GM19467 (cell line): ENCODE measurements at regions not wholly inside any gene's neighbourhood (a gene's known extent, or its start where the extent isn't known, plus 50 kb on each side); places are given as distances from the start of the nearest gene placed in this dataset.
"Not testable (repeated sequence)": the region's sequence is repeated elsewhere in the genome, so short reads cannot be mapped to it uniquely, and the experiment has no call there.

Experiments used
- ATAC-seq: cut with Tn5 transposase; IDR thresholded peaks from one replicate; pipeline ENCODE4 v1.9.1; 2021; ENCODE audit warnings: mild to moderate bottlenecking, moderate library complexity; ENCODE audit not compliant: unreplicated experiment

DNA sequence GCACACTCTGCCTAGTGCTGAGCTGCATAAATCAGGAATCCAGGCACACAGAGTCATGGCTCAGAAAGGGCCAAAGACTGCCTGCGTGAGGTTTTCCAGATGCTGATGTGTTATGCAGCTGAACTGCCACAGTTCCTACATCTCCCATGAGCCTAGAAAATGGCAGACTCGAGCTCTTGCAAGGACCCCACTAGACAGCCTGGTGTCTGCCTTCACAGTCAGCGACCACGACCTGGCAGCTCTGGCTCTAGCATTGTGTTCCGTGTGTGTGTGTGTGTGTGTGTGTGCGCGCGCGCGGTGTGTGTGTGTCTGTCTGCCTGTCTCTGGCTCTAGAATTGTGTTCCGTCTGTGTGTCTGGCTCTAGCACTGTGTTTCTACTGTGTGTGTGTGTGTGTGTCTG lies 203.6 kb upstream of the AGTR2 start:
- no peak for ATAC-seq

DNA sequence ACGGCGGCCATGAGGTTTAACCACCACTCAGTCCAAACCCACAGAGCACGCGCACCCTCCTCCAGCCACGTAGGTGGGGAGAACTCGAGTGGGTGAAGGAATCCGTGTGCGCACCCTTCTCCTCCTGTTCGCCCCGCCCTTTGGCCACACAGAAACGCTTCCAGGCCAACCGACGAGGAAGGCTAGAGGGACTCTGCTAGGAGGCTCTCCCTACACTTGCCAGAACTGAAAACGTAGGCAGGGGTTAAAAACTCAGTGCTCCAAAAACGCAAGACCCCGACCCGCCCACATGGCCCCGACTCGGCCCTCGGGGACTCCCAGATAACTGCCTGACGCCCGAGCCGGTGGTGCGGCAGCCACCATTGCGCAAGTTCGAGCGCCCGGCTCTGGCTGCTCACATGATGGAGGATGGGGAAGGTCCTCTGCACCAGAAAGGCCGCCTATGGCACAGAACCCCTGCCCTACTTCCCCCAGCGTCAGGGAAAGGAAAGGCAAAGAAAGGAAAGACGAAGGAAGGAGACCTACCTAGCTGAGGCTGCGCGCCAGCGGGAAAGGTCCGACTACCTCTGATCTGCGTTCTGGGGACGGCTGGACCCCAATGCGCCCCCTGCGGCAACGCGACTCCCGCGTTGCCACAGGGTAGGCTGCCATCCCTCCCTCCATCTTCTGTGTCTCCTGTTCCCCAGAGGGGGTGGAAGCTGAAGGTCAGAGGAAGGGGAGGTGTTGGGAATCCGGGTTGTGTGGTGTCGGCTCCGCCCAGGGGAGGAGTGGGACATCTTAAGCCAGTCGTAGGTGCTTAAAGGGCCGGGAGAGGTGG lies 201.9 kb upstream of the AGTR2 start:
- ATAC-seq, result peak; percentile 64

DNA sequence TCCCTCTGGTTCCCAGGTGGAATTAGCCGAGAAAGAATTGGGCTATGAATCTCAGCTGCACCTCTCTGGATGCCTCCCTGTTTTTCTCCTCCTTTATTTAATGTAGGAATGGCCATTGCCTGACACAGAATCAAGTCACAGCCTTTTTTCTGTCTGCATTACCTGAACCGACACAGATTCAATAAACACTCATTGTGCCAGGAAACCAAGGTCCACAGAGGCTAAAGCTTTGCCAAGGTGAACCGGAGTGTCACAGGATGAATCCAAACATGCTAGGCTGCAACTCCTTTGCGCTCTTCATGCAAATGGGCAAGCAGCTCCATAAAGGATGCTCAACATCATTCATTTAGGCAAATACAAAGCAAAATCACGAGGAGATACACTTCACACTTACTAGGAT lies 199.8 kb upstream of the AGTR2 start:
- ATAC-seq, result no peak

DNA sequence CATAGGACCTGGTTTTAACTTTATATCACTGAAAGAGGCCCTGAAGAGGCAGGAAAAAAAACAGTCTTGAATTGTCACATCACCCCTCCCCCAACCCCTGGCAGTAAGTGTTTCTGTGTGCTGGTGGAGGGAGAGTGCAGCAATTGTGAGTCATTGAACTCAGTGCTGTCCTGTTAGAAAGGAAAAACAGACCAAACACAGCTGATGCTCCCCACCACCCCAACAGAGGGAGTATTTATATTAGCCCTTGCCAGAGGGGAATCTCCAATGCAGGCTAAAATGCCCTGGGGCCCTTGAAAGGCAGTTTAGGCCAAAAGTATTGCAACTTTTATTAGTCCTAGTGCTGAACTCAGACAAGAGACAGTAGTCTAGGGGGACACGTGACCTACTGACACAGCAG lies 197.8 kb upstream of the AGTR2 start:
- no peak for ATAC-seq

DNA sequence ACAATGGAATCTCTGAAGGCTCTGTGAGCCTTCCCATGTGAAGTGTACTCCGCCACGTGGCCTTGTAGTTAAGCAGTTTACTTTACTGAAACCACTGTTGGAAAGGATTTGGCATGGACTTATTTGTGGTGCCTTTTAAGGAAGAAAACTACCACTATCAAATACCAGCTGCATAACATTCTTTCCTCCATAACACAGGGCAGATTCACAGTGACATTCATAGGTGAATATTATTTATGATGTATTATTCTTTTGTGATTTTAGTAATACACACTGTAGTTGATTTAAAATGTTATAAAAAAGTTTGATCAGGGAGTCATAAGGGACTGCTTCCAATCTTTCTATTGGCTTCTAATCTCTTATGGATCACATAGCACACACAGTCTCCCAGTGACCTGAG lies 192.5 kb upstream of the AGTR2 start:
- ATAC-seq, result no peak

DNA sequence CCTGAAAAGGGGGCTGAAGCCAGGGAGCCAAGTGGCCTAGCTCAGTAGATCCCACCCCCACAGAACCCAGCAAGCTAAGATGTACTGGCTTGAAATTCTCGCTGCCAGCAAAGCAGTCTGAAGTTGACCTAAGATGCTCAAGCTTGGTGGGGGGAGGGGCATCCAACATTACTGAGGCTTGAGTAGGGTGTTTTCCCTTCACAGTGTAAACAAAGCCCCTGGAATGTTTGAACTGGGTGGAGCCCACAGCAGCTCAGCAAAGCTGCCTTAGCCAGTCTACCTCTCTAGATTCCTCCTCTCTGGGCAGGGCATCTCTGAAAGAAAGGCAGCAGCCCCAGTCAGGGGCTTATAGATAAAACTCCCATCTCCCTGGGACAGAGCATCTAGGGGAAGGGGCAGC lies 187.4 kb upstream of the AGTR2 start:
- not testable (repeated sequence) for ATAC-seq

DNA sequence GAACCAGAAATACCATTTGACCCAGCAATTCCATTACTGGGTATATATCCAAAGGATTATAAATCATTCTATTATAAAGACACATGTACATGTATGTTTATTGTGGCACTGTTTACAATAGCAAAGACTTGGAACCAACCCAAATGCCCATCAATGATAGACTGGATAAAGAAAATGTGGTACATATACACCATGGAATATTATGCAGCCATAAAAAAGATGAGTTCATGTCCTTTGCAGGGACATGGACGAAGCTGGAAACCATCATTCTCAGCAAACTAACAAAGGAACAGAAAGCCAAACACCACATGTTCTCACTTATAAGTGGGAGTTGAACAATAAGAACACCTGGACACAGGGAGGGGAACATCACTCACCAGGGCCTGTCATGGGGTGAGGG lies 183.1 kb upstream of the AGTR2 start:
- not testable (repeated sequence) for ATAC-seq

DNA sequence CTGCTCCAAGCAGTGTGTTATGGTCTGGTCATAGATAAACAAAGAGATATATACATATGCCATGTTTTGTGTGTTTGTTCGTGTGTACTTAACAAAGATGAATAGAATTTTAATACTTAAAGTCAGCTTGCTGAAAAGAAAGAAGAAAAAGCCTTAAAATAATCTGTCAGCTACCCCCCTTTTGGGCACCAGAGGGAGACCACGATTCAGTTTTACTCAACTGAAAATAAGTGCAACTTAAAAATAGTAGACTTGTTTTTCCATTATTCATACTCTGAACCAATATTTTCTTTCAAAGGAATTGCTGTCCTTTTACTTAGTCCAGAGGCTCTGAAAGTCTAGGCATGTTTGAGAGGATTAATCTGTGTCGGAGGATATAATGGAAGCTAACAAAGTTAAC lies 181.7 kb upstream of the AGTR2 start:
- ATAC-seq, result no peak

DNA sequence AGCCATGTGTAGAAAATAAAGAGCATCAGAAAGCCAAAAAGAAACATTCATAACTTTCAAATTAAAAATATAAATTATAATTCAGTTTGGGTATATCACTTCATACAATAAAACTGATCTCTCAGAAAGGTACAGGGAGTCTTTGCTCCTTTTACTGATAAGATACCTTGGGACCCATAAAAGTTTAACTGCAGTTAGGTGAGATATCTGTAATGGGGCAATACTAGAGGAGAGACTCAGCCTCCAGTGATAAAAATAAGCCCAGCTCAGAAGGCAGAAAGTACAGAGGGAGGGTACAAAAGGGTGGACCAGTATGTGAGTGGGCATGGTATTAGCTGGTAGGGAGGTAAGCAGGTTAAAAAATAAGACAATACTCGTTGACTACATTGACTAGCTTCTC lies 180.9 kb upstream of the AGTR2 start:
- ATAC-seq, result no peak

DNA sequence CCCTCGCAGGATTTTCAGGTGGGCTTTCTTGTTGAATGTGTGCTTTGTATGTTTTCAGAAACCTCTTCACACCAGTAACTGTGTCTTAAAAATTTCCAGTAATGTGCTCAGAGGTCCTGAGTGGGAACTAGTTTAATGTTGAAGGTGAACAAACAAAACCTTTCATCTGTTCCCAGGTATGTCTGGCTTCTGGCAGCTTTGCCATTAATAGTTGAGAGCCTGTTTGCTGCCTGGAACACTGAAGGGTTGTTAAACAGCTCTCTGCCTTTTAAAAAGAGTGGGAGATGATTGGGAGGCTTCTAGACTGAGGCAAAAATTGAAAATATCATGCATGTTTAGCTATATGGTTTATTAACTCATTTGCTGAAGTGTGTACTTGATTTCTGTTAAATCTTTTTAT lies 161.2 kb upstream of the AGTR2 start:
- ATAC-seq, result peak; percentile 3

DNA sequence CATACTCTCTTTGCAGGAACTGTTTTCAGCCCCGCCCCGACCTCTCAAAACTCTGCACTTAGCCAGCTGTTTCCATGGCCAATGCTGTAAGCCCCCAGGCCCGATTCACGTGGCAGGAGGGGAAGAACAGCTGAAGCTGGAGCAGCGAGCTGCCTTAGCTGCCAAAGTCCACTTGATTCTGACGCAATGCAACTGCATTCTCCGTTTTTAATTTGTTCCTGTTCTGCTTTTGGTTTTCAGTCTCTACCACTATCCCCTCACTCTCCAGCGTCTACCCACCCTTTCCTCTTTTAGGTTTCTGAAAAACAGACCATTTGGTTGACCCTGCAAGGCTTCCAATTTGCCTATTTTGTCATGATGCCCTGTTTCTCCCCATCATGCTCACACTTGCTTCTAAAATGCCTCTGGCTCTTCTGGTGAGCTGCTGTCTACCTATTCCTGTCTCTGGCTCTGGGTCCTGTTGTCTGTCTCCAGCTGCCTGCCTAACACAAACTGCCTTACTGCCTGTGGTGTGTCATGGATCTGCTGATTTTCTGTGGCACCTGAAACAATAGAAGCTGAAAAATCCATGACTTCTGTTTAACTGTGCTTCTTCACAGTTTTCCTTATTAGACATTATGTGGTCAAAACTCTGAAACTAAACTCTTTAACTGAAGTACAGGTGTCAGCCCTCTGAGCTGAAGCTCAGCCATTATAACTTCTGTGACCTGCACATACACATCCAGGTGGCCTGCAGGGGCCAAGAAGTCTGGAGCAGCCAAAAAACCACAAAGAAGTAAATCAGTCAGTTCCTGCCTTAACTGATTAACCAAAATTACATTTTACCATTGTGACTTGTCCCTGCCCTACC lies 160.5 kb upstream of the AGTR2 start:
- peak; percentile 83 for ATAC-seq

DNA sequence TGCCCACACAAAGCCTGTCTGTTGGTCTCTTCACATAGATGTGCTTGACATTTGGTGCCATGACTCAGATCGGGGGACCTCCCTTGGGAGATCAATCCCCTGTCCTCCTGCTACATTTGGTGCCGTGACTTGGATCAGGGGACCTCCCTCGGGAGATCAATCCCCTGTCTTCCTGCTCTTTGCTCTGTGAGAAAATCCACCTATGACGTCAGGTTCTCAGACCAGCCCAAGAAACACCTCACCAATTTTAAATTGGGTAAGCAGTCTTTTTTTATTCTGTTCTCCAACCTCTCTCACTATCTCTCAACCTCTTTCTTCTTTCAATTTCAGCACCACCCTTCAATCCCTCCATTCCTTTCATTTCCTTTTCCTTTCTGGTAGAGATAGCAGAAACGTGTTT lies 159.6 kb upstream of the AGTR2 start:
- ATAC-seq, result no peak

DNA sequence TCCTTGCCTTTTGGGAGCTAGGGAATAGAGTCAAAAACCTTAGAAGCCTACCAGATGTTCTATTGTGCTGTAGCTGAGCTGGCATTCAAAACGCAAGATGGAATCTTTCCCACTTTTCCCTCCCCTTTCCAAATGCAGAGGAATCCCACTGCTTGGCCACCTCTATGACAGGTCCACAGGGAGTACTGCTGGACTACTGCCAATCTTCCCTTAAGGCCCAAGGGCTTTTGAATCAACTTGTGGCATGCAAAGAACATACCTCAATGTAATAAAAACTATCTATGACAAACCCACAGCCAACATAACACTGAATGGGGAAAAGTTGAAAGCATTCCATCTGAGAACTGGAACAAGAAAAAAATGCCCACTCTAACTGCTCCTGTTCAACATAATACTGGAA lies 139.2 kb upstream of the AGTR2 start:
- ATAC-seq, result no peak
